ENCODE measurements at regions not wholly inside any gene's neighbourhood (a gene's known extent, or its start where the extent isn't known, plus 50 kb on each side); places are given as distances from the start of the nearest gene placed in this dataset.

DNA sequence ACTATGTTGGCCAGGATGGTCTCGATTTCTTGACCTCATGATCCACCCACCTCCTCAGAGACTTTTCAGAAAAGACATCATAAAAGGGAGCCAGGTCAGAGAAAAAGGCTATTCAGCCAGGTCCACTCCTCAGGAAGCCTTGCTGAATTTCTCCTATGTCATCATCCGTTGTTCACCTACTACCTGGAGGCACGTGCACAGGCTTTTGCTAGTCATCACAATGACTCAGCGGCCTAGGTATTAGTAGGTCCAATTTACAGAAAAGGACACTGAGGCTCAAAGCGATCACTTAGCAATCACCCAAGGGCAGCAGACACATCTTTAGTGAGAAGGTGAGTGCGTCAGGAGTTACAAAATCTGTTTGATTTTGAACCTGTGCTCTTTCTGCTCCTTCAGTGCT, 72.3 kb upstream of the RAD23B start:
- DNase-seq (ENCODE audit: low read depth in 2 of 2): no peak

DNA sequence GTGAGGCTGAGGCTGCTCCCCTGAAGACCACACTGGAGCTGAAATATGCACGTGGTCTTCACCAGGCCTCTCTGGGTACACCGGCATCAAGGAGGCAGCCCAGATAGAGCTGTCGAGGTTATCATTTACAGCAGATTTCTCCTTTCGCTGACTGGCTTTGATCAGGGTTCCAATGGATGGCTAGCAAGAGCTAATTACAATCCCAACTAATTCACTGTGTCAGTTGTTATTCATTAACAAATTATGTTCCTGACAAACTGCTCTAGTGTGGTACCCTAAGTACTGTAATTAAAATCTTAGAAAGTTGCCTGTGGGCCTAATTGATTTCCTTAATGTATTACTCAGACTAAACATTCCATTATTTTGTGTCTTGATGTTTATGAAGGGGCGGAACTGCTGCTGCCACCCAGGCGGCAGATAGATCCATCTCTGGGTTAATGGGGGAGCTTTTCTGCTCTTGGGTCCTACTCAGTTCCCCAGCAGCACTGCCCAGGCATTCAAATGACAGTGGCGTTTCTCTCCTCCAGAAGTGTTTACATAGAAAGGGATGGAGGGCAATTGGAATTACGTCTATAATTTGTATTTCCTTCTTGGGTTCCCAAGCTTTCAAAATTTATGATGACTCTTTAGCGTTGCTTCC, 71.7 kb upstream of the RAD23B start:
- DNase-seq (ENCODE audit: low read depth in 2 of 2): no peak

DNA sequence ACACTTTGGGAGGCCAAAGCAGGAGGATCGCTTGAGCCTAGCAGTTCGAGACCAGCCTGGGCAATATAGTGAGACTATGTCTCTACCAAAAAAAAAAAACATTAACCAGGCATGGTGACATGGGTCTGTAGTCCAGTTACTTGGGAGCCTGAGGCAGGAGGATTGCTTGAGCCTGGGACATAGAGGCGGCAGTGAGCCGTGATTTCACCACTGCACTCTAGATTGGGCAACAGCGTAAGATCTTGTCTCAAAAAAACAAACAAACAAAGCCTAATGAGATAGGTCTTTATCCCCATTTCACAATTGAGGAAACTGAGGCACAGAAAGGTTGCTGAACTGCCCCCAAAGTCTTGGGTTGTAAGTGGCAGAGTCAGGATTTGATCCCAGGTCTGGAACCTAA, 70.5 kb upstream of the RAD23B start:
- DNase-seq (ENCODE audit: low read depth in 2 of 2): no peak

DNA sequence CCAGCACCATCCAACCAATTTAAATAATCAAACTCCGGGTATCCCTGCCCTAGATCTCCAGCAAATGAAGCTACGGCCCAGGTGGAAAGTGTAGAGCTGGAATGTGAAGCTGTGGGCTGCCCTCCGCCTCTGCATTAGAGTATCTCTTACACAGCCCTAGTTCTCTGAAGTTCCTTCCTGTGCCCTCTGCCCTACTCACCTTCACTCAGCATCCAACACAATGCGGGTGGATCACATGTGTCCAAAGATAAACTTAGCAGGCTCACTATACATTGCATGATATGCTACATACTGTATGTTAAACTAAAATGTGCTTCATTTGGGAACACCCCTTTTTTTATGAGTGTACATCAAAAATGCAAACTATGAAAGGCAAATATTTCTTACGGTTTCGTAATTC, 70.0 kb upstream of the RAD23B start:
- no peak for DNase-seq (ENCODE audit: low read depth in 2 of 2)

DNA sequence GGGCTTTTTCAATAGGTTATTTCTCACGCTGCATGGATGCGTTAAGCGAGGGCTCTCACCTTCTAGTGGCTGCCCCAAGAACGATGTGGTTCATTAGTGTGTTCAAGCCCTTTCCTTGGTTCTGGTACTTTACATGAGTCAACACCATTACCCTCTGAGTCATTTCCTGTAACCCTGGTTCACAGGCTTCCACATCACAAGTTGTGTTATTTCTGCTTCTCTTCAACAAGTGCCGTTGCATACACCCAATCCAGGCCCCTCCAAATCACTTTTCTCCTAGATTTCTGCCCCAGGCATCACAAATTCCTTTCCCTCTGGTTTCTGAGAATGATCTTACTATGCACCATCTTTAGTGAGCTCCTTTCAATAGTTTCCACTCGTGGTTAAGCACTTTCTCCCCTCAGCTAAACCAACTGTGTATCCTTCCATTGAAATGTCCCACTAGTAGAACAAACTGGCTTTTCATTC, 69.5 kb upstream of the RAD23B start:
- DNase-seq (ENCODE audit: low read depth in 2 of 2): no peak

DNA sequence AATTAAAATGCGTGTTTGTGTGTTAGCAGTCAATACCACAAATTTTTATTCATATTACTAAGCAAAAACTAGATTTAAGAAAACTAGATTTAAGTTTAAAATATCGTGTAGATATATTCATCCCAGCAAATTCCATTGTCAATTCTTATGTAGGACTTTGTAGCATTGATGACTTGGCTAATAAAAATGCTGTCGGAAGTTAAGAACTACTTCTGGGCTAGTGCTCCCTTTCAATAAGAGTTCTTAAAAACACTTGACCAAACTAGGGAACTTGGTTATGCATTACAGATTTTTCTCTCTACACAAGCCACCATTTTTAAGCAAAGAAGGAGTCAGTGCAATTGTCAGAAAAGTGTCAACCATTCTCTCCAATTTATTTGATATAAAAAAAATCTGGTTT, 68.7 kb upstream of the RAD23B start:
- DNase-seq (ENCODE audit: low read depth in 2 of 2): no peak

DNA sequence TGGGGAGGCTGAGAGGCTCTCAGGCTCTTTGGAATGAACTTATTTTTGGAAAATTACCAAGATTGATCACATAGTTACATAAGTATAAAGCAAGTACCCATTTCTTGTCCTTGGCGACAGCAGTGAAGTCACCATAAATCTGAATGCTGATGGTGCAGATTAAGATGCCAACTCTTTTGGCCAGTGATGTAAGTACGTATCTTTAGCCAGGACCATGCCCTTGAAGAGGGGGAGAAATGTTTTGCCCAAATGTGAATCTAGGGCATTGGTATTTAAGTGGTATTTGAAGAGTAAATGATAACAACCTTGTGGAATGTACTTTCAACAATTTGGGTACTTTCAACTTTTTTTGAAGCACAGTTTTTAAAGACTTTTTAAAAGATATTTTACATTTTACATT, 68.2 kb upstream of the RAD23B start:
- no peak for DNase-seq (ENCODE audit: low read depth in 2 of 2)

DNA sequence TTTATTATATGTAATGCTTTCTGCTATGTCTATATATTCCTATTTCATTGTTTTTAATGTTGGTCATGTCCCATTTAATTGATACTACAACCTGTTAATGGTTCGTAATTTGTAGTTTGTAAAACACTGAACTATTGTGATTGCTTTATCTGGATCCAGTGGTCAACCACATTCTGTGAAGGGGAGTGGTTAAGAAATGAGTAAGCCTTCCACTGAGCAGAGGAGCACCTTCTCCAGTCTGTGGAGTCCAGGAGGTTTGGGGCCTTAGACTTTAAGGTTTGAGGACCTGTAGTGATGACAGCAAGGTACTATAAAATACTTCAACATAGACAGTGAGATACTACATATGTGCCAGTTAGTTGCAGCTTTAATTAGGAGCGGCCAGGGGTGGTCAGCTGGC, 67.7 kb upstream of the RAD23B start:
- no peak for DNase-seq (ENCODE audit: low read depth in 2 of 2)

DNA sequence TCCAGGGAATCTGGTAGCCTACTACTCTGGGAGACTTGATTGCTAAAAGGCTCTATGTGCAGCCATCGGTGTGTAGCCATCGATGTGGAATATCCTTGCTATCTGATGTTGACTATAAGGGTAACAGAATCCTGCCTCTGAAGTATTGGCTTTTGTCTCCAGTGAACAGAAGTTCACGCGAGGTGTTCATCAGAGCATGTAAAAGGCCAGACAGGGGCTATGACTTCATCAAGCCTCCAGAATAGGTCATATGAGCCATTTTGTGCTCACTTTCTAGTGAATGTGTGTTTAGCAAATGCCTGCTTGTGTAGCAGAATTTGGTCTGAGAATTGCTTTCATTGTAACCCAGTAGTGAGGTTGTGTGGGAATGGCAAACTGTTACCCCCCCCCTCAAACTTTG, 66.8 kb upstream of the RAD23B start:
- no peak for DNase-seq (ENCODE audit: low read depth in 2 of 2)

DNA sequence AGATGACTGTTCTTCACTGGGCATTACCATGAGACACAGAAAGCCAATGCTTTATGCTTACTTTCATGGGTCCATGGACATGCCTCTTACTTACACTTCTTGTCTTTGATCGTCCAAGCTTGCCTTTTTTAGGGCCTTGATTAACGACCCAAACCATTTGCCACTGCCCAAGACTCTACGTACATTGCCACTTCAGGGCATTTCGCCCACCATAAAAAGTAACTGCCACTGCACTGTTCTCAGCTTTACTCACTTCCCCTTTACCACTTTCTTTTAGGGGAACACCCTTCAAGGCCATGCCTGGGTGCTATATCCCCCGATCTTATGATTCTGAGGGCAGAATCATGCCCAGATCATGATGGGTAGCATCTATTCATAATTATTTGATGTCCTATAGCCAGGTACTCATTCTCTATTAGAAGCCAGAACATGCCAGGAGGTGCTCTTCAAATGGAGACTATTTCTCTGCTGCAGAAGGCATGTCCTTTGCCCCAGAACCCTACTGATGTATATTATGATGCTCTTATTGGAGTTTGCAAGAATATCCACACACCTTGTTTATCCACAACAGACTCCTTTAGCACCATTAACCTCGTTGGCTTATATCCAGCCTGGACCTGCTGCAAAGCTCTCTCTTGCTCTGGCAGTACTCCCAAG, 64.1 kb upstream of the RAD23B start:
- no peak for DNase-seq (ENCODE audit: low read depth in 2 of 2)

DNA sequence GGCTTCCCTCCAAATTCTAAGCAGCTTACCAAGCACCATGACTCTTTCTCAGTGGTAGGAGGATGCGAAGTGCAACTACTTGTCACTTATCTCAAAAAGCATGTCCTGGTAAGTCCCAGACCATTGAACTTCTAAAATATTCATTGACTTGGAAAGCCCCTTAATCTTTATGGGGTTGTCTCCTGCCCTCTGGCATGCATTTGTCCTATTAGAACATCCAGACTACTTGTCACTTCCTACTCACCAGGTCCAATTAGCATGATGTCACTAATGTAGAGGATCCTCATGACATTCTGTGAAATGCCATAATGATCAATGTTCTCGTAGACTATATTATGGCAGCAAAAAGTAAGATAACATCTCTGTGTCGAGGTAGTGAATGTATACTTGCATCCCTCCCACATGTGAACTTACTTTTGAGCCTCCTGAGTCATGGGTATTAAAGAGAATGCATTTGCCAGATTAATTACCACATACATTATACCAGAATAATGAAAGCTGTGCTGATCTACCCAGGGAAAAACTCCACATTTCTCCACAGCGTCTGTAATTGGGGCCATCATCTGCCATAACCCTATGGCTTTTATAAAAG, 63.5 kb upstream of the RAD23B start:
- no peak for DNase-seq (ENCODE audit: low read depth in 2 of 2)

DNA sequence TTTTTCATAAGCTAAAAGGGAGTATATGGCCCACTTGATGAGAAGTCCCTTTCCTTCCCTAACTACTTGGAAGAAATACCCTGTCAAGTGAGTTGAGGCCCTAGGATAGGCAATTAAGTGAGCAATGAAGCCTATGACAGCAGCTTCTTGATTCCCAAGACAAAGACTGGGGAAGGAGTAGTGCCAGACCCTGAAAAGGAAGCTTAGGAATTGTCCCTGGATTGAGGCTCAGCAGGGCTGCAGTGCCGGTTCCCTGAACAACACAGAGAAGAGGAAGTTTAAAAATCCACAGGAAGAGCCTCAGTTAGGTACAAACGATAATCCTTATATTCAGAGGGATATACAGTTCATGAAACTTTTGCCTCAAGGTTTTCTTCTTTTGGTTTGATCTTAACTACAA, 61.8 kb upstream of the RAD23B start:
- no peak for DNase-seq (ENCODE audit: low read depth in 2 of 2)

DNA sequence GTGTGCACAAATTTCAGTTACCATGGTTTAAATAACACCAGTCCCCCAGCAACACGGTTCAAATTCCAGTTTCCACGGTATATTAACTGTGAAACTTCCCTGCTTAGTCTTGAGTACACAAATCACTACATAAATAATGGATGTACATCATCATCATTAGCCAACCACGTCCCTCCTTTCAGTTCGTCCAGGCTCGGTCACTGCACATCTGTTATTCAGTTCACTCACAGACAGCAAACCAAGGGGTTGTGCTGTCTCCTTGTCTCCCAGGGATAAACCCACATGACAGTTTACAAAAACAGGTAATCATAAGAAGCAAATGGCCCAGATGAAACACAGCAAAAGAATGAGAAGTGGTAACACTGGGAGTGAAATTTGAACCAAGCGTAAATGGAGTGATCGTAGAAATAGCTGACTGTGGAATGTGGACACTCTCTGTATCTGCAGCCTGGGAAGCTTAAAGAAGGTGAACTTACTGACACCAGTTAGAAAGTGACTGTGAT, 61.0 kb upstream of the RAD23B start:
- DNase-seq (ENCODE audit: low read depth in 2 of 2): no peak

DNA sequence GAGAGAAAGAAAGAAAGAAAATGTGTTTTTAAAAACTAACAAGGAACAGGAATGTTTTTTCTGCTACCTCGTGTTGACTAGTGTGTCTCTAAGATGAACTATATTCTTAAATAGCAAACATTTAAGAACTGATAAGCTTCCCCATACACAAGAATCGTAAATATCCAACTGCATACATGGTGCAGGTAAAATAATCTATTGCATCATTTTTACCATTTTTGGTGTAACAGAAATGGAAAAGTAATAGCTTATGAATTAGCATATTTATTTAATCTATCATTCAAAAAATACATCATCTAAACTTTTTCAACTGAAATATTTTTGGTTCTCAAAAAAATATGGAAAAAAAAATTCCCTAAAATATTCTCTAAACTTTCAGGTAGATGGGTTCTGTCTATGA, 59.7 kb upstream of the RAD23B start:
- DNase-seq (ENCODE audit: low read depth in 2 of 2): no peak

DNA sequence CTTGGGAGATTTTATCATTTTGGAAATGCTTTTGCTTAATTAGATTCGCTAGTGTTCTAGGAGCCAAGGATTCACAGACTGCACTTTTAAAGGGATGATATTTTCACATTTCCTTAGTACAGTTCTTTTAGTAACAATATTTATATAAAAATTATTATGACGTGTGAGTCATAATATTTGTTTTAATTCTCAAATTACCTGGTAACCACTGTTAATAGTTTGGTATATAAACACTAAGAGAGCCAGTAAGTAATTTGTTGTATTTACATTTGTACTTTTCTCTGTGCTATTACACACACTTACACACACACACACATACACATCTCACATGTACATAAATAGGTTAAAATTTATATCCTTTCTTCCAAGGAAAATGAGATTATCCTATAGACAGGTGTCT, 58.8 kb upstream of the RAD23B start:
- no peak for DNase-seq (ENCODE audit: low read depth in 2 of 2)

DNA sequence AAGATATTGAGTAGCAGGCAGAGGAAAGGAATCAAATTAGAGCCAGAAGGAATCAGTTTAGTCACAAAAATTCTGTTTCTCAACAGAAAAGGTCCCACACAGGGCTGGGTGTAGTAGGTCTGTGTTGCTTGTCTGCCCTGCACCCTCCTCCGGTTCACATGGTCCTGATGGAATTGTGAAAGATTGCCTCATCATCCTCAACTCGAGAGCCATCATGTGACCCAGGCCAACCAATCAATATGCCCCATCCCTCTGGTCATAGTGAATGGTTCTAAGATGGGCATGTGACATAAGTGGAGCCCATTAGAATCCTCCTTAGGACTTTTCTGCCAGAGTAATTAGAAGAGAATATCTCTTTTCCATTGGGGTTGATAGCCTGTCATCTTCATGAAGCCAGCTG, 56.7 kb upstream of the RAD23B start:
- no peak for DNase-seq (ENCODE audit: low read depth in 2 of 2)

DNA sequence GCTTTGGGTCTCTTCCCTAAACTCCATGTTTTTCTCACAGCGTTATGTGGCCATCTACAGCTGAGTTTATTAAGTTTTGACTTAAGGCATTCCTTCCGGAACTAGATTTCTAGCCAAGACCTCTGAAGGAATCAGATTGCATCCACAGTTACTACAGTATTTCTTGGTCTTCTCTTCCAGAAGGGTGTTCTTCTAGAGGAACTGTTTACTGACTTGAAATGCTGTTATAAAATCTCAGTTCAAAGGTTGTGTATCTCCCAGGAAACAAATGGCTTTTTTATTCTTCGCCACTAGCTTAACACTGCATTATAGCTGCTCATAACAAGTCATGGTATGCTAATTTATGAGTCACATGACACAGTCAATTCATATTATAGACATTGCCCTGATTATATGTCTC, 55.3 kb upstream of the RAD23B start:
- no peak for DNase-seq (ENCODE audit: low read depth in 2 of 2)

DNA sequence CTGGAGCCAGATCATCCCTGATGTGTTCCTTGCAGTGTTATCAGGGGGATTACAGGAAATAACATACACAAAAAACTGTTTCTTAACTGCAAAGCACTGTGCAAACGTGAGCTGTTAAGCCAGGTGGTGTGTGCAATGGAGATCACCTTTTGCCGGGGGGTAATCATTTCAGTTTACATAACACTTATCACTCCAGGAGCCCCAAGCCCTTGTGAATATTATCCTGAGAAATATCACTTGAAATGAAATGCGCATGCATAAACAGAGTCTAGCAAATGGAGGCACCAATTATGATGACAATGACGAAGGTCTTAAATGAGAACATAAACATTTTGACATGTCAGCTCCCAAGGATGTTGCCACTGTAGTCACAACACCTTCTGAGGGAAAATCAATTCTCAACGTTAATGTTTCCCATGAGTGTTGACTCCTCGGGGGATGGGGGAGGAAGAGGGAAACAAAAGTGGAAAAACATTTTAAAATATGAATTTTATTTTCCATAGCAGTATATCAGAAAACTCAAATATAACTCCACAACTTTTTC, 54.5 kb upstream of the RAD23B start:
- no peak for DNase-seq (ENCODE audit: low read depth in 2 of 2)

DNA sequence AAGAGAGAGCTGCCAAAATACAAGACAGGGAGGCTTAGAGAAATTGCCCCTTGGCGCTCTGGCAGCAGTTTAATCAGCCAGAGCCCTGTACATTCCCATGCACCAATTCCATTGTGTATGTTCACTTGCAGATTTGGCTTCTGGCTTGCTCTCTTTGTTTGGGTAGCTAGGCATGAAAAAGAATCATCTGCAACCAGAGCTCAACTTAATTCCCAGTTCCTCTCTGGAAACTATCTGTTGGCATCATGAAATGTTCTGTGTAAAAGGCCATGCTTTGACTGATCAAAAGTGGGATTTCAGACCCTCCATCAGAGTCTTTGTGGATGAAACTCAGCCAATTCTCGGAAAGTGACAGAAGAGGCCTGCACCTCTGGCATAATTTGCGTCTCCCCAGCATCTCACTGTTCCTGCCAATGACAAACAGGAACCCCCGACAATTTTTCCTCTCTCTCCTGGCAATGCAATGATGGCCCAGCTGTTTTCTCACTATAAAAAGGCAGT, 53.8 kb upstream of the RAD23B start:
- DNase-seq (ENCODE audit: low read depth in 2 of 2): no peak
